ENCODE measurements at regions not wholly inside any gene's neighbourhood (a gene's known extent, or its start where the extent isn't known, plus 50 kb on each side); places are given as distances from the start of the nearest gene placed in this dataset.
"Not testable (repeated sequence)": the region's sequence is repeated elsewhere in the genome, so short reads cannot be mapped to it uniquely, and the experiment has no call there.

- no peak for DNase-seq (ENCODE audit: low read depth in 3 of 3)
Measured at GRCh38 chr22:47914481-47915097, 1152.1 kb downstream of the TBC1D22A start.

GRCh38 chr22:47902646-47903180 is 1140.3 kb downstream of the TBC1D22A start:
- DNase-seq (ENCODE audit: low read depth in 3 of 3) = no peak

DNA sequence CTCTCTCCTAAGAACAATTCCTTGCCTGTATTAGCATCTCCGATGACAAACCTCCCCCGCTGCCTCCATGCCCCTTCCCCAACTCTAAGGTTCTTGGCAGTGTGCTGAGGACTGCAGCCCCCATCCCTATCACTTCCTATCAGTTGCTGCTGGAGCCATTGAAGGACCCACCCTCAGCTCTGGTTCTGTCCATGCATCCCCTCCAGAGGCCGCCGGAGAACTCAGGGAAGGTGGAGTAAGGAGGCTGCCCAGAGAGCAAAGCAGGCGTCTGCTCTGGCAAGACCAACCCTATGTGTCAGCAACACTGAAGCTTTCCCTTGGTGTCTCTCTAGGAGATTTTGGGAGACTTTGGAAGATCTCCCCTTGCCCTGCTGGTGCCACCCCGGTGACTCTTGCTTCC is 1139.5 kb downstream of the TBC1D22A start:
- no peak for DNase-seq (ENCODE audit: low read depth in 3 of 3)

- no peak for DNase-seq (ENCODE audit: low read depth in 3 of 3)
Measured at GRCh38 chr22:47899894-47900293, 1137.4 kb downstream of the TBC1D22A start.

GRCh38 chr22:47898946-47899345 is 1136.5 kb downstream of the TBC1D22A start:
- DNase-seq (ENCODE audit: low read depth in 3 of 3) = no peak

- no peak for DNase-seq (ENCODE audit: low read depth in 3 of 3)
Measured at GRCh38 chr22:47891609-47892008, 1129.2 kb downstream of the TBC1D22A start.

DNA sequence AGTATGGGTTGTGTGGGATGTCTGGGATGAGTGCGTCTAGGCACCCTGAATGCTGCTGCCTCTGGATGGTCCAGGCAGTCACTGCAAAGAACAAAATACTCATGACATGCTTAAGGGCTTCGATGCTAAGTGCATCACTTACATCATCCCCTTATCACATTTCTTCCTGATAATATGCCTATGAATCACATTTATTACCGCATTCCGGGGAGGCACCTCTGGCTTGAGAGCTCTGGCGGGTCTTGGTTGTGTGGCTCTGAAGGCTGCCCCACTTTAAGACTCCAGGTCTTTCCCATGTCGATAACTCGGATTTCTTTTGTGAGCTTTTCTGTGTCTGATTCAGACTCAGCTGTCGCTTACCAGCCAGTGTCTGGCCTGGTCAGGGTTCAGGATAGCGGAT is 1126.4 kb downstream of the TBC1D22A start:
- no peak for DNase-seq (ENCODE audit: low read depth in 3 of 3)

DNA sequence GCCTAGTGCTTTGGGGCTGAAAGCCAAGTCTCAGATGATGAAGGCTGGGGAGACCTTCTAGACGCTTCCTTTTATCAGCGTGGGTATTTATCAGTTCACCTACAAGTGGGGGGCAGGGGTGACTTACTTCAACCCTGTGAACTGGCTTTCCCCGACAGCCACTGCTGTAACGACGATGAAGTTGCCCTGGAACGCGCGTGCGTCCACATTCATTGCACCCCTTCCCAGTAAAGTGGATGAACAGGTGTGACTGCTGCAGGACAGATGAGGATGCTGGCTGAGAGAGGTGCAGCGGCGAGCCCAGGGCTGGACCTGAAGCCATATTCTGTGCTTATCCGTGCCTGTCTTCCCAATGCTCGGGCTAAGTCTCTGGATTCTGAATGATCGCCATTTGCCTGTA is 1122.3 kb downstream of the TBC1D22A start:
- DNase-seq (ENCODE audit: low read depth in 3 of 3) = no peak

DNA sequence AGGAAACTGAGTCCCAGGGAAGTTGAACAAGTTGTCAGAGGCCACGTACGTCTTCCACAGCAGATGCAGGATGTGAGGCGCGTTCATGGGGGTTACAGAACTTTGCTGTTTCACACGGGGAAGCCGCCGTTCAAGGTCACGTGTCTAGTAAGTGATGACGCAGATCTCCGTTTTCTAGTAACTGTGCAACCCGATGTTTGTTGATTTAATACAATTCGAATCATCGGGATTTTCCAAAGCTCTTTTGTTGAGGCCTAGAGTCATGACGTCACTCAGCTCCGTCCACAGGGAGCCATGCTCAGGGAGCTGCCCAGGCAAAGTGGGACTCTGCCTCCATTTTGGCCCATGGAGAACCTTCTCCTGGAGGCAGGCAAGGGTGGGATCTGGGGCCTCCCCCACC is 1121.8 kb downstream of the TBC1D22A start:
- no peak for DNase-seq (ENCODE audit: low read depth in 3 of 3)

DNA sequence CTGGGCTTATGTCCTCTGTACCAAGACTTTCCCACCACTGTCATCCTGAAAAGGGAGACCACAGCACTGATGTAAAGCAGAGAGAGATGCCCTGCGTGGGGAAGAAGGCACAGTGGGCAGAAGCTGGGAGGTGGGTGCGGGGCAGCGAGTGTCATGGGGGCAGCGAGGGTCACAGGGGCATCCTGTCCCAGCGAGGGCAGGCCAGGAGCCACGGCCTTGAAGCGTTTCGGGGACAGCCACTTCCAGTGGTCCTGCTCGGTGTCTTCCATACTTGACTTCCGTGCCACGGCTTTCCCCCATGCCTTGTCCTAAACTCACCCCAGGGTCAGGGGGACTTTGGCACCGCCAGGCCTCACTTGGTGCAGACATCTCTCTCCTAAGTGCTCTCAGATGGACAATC is 1121.3 kb downstream of the TBC1D22A start:
- DNase-seq (ENCODE audit: low read depth in 3 of 3) = no peak

DNA sequence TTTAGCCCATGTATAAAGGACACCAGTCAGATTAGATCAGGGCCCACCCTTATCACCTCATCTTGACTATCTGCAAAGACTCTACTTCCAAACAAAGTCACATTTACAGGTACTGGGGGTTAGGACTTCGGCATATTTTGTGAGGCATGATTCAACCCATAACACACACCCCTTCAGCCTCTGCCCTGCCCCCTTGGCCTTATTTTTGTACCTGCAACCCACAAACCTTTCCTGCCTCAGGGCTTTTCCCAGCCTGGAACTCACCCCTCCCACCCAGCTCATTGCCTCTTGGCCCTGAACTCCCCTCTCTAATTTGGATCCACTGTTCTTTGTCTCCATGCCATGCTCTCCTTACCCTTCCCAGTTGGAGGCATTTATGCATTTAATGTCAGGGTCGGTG is 1116.9 kb downstream of the TBC1D22A start:
- no peak for DNase-seq (ENCODE audit: low read depth in 3 of 3)

GRCh38 chr22:47878460-47878859 is 1116.0 kb downstream of the TBC1D22A start:
- DNase-seq (ENCODE audit: low read depth in 3 of 3) = no peak

GRCh38 chr22:47872761-47873535 is 1110.5 kb downstream of the TBC1D22A start:
- no peak for DNase-seq (ENCODE audit: low read depth in 3 of 3)

- no peak for DNase-seq (ENCODE audit: low read depth in 3 of 3)
Measured at GRCh38 chr22:47865626-47866025, 1103.2 kb downstream of the TBC1D22A start.

- no peak for DNase-seq (ENCODE audit: low read depth in 3 of 3)
Measured at GRCh38 chr22:47862394-47862793, 1099.9 kb downstream of the TBC1D22A start.

- not testable (repeated sequence) for DNase-seq (ENCODE audit: low read depth in 3 of 3)
Measured at GRCh38 chr22:47860907-47861306, 1098.5 kb downstream of the TBC1D22A start.

- DNase-seq (ENCODE audit: low read depth in 3 of 3) = no peak
Measured at GRCh38 chr22:47859881-47860525, 1097.6 kb downstream of the TBC1D22A start.

DNA sequence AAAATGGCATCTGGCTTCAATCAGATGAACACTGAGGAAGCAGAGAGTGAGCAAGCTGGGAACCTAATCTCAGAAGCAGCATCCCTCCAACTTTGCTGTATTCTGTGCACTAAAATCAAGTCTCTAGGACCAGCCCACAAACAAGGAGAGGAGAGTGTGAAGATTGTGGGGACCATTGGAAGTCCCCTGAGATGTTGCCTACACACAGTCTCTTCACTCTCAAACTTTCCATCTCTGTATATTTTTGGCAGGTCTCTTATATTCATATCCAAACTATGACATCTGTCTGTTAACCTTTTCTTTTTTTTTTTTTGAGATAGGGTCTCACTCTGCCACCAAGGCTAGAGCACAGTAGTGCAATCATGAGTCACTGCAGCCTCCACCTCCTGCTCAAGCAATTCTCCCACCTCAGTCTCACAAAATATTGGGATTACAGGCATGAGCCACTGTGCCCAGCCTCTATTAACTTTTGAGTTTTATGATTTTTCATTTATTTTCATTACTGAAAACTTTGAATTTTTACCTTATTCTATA is 1096.4 kb downstream of the TBC1D22A start:
- DNase-seq (ENCODE audit: low read depth in 3 of 3) = no peak

GRCh38 chr22:47854680-47855079 is 1092.2 kb downstream of the TBC1D22A start:
- no peak for DNase-seq (ENCODE audit: low read depth in 3 of 3)

DNA sequence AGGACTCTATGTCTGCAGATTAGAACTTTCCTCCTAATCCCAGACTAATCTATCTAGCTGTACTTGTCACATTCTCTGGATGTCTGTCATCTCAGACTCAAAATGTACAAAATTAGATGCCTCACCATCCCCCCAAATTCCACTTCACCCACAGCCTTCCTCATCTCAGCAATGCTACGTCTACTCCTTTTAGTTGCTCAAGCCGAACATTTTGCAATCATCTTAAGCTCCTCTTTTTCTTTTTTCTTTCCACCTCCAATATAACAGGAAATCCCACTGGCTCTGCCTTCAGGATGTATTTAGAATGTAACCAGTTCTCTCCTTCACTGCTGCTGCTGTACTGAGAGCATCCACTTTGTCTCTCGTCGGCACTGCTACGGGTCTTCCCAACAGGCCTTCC is 1091.8 kb downstream of the TBC1D22A start:
- DNase-seq (ENCODE audit: low read depth in 3 of 3) = no peak

- no peak for DNase-seq (ENCODE audit: low read depth in 3 of 3)
Measured at GRCh38 chr22:47853750-47854149, 1091.3 kb downstream of the TBC1D22A start.

DNA sequence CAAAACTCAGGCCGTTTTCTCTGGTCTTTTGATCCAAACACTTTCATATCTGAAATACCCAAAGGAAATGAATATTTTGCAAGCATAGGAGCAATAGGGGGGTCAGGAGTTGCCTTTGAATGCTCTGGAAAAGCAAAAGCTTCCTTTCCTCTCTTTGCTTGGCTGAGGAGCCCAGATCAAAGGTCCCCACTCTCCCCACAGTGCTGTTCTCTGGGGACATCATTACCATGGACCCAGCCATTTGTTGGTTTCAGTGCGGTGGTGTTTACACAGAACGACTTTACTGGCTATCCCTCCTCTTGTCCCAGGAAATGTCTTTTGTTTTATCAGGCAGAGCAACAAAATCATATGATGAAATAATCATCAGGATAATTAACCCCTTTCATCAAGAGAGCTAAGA is 1089.1 kb downstream of the TBC1D22A start:
- no peak for DNase-seq (ENCODE audit: low read depth in 3 of 3)
